Hepatocyte (in vitro differentiated cells): ENCODE measurements at regions not wholly inside any gene's neighbourhood (a gene's known extent, or its start where the extent isn't known, plus 50 kb on each side); places are given as distances from the start of the nearest gene placed in this dataset.

ENCODE experiments used
- CTCF ChIP-seq: fragments of 200-600 bp; sonication (generic); IDR thresholded peaks from 2 replicates; pipeline ENCODE4 v1.5.1; 2016; ENCODE audit warnings: antibody characterized with exemption, mild to moderate bottlenecking; ENCODE audit not compliant: poor library complexity
- EZH2 ChIP-seq: fragments of 200-600 bp; sonication (generic); IDR thresholded peaks from 2 replicates; pipeline ENCODE4 v1.6.1; 2016; ENCODE audit warnings: antibody characterized with exemption, mild to moderate bottlenecking, borderline replicate concordance

GRCh38 chr1:166691476-166691875, 147.8 kb upstream of the POGK start:
- TF ChIP-seq CTCF (no peak), EZH2 (no peak)
